HG02973 (cell line): ENCODE measurements at regions not wholly inside any gene's neighbourhood (a gene's known extent, or its start where the extent isn't known, plus 50 kb on each side); places are given as distances from the start of the nearest gene placed in this dataset.

ENCODE experiments used
- ATAC-seq: cut with Tn5 transposase; IDR thresholded peaks from one replicate; pipeline ENCODE4 v1.9.1; 2021; ENCODE audit warnings: moderate library complexity; ENCODE audit not compliant: unreplicated experiment

- no peak for ATAC-seq
These were observed 210.1 kb upstream of the MAF start for GRCh38 chr16:79810449-79811189.

- ATAC-seq, result no peak
These were observed 208.8 kb upstream of the MAF start for GRCh38 chr16:79809376-79809775.

GRCh38 chr16:79808731-79809130, 208.2 kb upstream of the MAF start:
- no peak for ATAC-seq

GRCh38 chr16:79806757-79807156, 206.2 kb upstream of the MAF start:
- ATAC-seq, result no peak

- no peak for ATAC-seq
These were observed 205.1 kb upstream of the MAF start for GRCh38 chr16:79805621-79806020.

- ATAC-seq, result no peak
These were observed 201.1 kb upstream of the MAF start for GRCh38 chr16:79801646-79802045.

GRCh38 chr16:79800016-79800608, 199.6 kb upstream of the MAF start:
- no peak for ATAC-seq

- ATAC-seq, result no peak
These were observed 198.0 kb upstream of the MAF start for GRCh38 chr16:79798416-79799053.

GRCh38 chr16:79797486-79797885, 196.9 kb upstream of the MAF start:
- no peak for ATAC-seq

- no peak for ATAC-seq
These were observed 195.0 kb upstream of the MAF start for GRCh38 chr16:79795556-79795955.

GRCh38 chr16:79794941-79795340, 194.4 kb upstream of the MAF start:
- no peak for ATAC-seq

GRCh38 chr16:79792664-79793351, 192.3 kb upstream of the MAF start:
- ATAC-seq, result no peak

- no peak for ATAC-seq
These were observed 191.5 kb upstream of the MAF start for GRCh38 chr16:79792076-79792475.

GRCh38 chr16:79790854-79791253, 190.3 kb upstream of the MAF start:
- no peak for ATAC-seq

- no peak for ATAC-seq
These were observed 188.4 kb upstream of the MAF start for GRCh38 chr16:79788949-79789348.

- ATAC-seq, result no peak
These were observed 185.9 kb upstream of the MAF start for GRCh38 chr16:79786389-79786788.

GRCh38 chr16:79784007-79784406, 183.5 kb upstream of the MAF start:
- no peak for ATAC-seq

- ATAC-seq, result no peak
These were observed 177.1 kb upstream of the MAF start for GRCh38 chr16:79777679-79778078.

- no peak for ATAC-seq
These were observed 175.8 kb upstream of the MAF start for GRCh38 chr16:79776243-79776847.

GRCh38 chr16:79772784-79773183, 172.2 kb upstream of the MAF start:
- no peak for ATAC-seq

- no peak for ATAC-seq
These were observed 171.5 kb upstream of the MAF start for GRCh38 chr16:79772048-79772447.
